H1 (cell line): ENCODE measurements at regions not wholly inside any gene's neighbourhood (a gene's known extent, or its start where the extent isn't known, plus 50 kb on each side); places are given as distances from the start of the nearest gene placed in this dataset.

Experiments
- CTCF ChIA-PET: fragments of 300-600 bp; sonication (Branson Sonifier 250); formaldehyde crosslinking; loops from one replicate; lab custom pipeline; 2021; ENCODE audit not compliant: partially characterized antibody; lab: Charles Lee
- POLR2A ChIA-PET: fragments of 300-600 bp; sonication (Branson Sonifier 250); formaldehyde crosslinking; loops from one replicate; lab custom pipeline; 2021; ENCODE audit warnings: inconsistent platforms; ENCODE audit not compliant: partially characterized antibody; lab: Charles Lee
- DNase-seq, 2 experiments: peaks; one replicate each; pipeline versions ENCODE4 v3.0.0 to v3.0.0-alpha.2; 2010 to 2022; ENCODE audit warnings: low spot score in 2 of 2, low read depth in 1 of 2, mixed read lengths in 1 of 2
- FAIRE-seq: peaks from 2 replicates; lab custom pipeline; 2011; peaks lifted over from hg19 to GRCh38; lab: Jason Lieb, UNC
- H2AFZ ChIP-seq: 2 replicates; pipeline ENCODE4 v1.8.1; 2012; ENCODE audit warnings: low read length, inconsistent platforms
- H2AK5ac ChIP-seq: 2 replicates; pipeline ENCODE4 v1.6.1; 2013; ENCODE audit warnings: low read depth, low read length
- H2BK120ac ChIP-seq: replicated peaks from 2 replicates; pipeline ENCODE3; 2013; ENCODE audit warnings: low read depth, low read length, inconsistent platforms
- H2BK12ac ChIP-seq: 2 replicates; pipeline ENCODE4 v1.6.1; 2013; ENCODE audit warnings: low read depth, low read length
- H2BK15ac ChIP-seq: 2 replicates; pipeline ENCODE4 v1.6.1; 2013; ENCODE audit warnings: low read length
- H2BK20ac ChIP-seq: 2 replicates; pipeline ENCODE4 v1.6.1; 2013; ENCODE audit warnings: low read length
- H2BK5ac ChIP-seq: 2 replicates; pipeline ENCODE4 v1.6.1; 2013; ENCODE audit warnings: low read depth, low read length
- H3K14ac ChIP-seq: 2 replicates; pipeline ENCODE4 v1.6.1; 2013; ENCODE audit warnings: inconsistent platforms; ENCODE audit not compliant: insufficient read length
- H3K18ac ChIP-seq: 2 replicates; pipeline ENCODE4 v1.6.1; 2013; ENCODE audit warnings: low read length; ENCODE audit errors: extremely low read depth
- H3K23ac ChIP-seq: 2 replicates; pipeline ENCODE4 v1.6.1; 2013; ENCODE audit warnings: inconsistent platforms; ENCODE audit not compliant: insufficient read length
- H3K23me2 ChIP-seq: 2 replicates; pipeline ENCODE4 v1.6.1; 2013; ENCODE audit warnings: low read depth, low read length
- H3K27ac ChIP-seq: 2 replicates; pipeline ENCODE4 v1.6.1; 2011; ENCODE audit warnings: low read depth, low read length, inconsistent platforms
- H3K27me3 ChIP-seq, 4 experiments: replicated peaks in 1 of 4; 1 replicate in 1 of 4; 2 replicates in 3 of 4; pipeline versions ENCODE4 v1.6.1 to v1.8.1; 2011 to 2013; ENCODE audit warnings: low read length in 3 of 4, mild to moderate bottlenecking in 3 of 4, inconsistent platforms in 2 of 4, mixed read lengths in 2 of 4, moderate library complexity in 1 of 4; ENCODE audit not compliant: control insufficient read depth in 3 of 4, insufficient read depth in 3 of 4; ENCODE audit errors: extremely low read depth in 1 of 4
- H3K36me3 ChIP-seq, 4 experiments: 2 replicates each; pipeline versions ENCODE4 v1.6.1 to v1.8.1; 2011 to 2013; ENCODE audit warnings: mild to moderate bottlenecking in 4 of 4, low read length in 3 of 4, moderate library complexity in 2 of 4, control low read depth in 1 of 4, inconsistent platforms in 1 of 4; ENCODE audit not compliant: insufficient read depth in 4 of 4, control insufficient read depth in 2 of 4
- H3K4ac ChIP-seq: replicated peaks from 2 replicates; pipeline ENCODE3; 2013; ENCODE audit warnings: low read length, low read depth, mixed read lengths, inconsistent platforms; ENCODE audit not compliant: insufficient read length
- H3K4me1 ChIP-seq, 4 experiments: replicated peaks in 1 of 4; 1 replicate in 1 of 4; 2 replicates in 3 of 4; pipeline versions ENCODE4 v1.6.1 to v1.8.1; 2011 to 2013; ENCODE audit warnings: low read length in 3 of 4, inconsistent platforms in 2 of 4, mixed read lengths in 1 of 4; ENCODE audit not compliant: insufficient read depth in 4 of 4, control insufficient read depth in 3 of 4
- H3K4me2 ChIP-seq, 2 experiments: 2 replicates each; pipeline versions ENCODE4 v1.6.1 to v1.8.1; 2011 to 2013; ENCODE audit warnings: low read depth in 2 of 2, low read length in 2 of 2, control low read depth in 1 of 2, inconsistent platforms in 1 of 2, mild to moderate bottlenecking in 1 of 2; ENCODE audit not compliant: insufficient read depth in 1 of 2
- H3K4me3 ChIP-seq, 4 experiments: fragments of 200-600, 300-600 bp in 1 of 4; sonication (generic), shearing (Covaris generic), sonication (Bioruptor Twin) in 1 of 4; 2 replicates each; pipeline versions ENCODE4 v1.5.1 to v1.8.1; 2011 to 2016; ENCODE audit warnings: low read length in 4 of 4, low read depth in 3 of 4, control low read depth in 2 of 4, inconsistent platforms in 2 of 4, mild to moderate bottlenecking in 2 of 4, mixed read lengths in 1 of 4, moderate library complexity in 1 of 4; ENCODE audit not compliant: insufficient read depth in 2 of 4; ENCODE audit errors: extremely low read depth in 1 of 4
- H3K56ac ChIP-seq: replicated peaks from 2 replicates; pipeline ENCODE3; 2013; ENCODE audit warnings: low read depth, mild to moderate bottlenecking, mixed read lengths, low read length, inconsistent platforms; ENCODE audit not compliant: insufficient read length
- H3K79me1 ChIP-seq: 2 replicates; pipeline ENCODE4 v1.6.1; 2013; ENCODE audit warnings: low read depth, low read length, control low read depth
- H3K79me2 ChIP-seq, 2 experiments: 2 replicates each; pipeline versions ENCODE4 v1.6.1 to v1.8.1; 2012 to 2013; ENCODE audit warnings: low read length in 2 of 2, mild to moderate bottlenecking in 2 of 2, inconsistent platforms in 1 of 2; ENCODE audit not compliant: insufficient read depth in 2 of 2, control insufficient read depth in 1 of 2
- H3K9ac ChIP-seq, 4 experiments: replicated peaks in 1 of 4; 1 replicate in 1 of 4; 2 replicates in 3 of 4; pipeline versions ENCODE4 v1.6.1 to v1.8.1; 2011 to 2013; ENCODE audit warnings: low read depth in 3 of 4, low read length in 3 of 4, control low read depth in 2 of 4, mild to moderate bottlenecking in 2 of 4, moderate library complexity in 2 of 4, inconsistent platforms in 1 of 4; ENCODE audit errors: extremely low read depth in 1 of 4
- H3K9me3 ChIP-seq, 2 experiments: 2 replicates each; pipeline versions ENCODE4 v1.6.1 to v1.8.1; 2012 to 2013; ENCODE audit warnings: mild to moderate bottlenecking in 2 of 2, moderate library complexity in 2 of 2, control low read depth in 1 of 2, inconsistent platforms in 1 of 2, low read depth in 1 of 2, low read length in 1 of 2, mixed read lengths in 1 of 2; ENCODE audit not compliant: insufficient read depth in 2 of 2
- H4K20me1 ChIP-seq, 2 experiments: replicated peaks in 1 of 2; 2 replicates each; pipeline versions ENCODE3 to v1.8.1; 2011 to 2013; ENCODE audit warnings: inconsistent platforms in 2 of 2, low read length in 2 of 2, mild to moderate bottlenecking in 1 of 2; ENCODE audit not compliant: insufficient read depth in 2 of 2, control insufficient read depth in 1 of 2
- H4K5ac ChIP-seq: 2 replicates; pipeline ENCODE4 v1.6.1; 2013; ENCODE audit warnings: low read length, low read depth, mixed read lengths, inconsistent platforms; ENCODE audit not compliant: insufficient read length
- H4K8ac ChIP-seq: 2 replicates; pipeline ENCODE4 v1.8.0; 2013; ENCODE audit warnings: mild to moderate bottlenecking, moderate library complexity, low read length, inconsistent platforms; ENCODE audit not compliant: insufficient read depth; ENCODE audit errors: extremely low read depth
- H4K91ac ChIP-seq: replicated peaks from 2 replicates; pipeline ENCODE3; 2013; ENCODE audit warnings: low read length, mixed read lengths, inconsistent platforms; ENCODE audit not compliant: insufficient read length
- CBX5 ChIP-seq: fragments of 300-800, 300-1000 bp; sonication (generic); IDR thresholded peaks from 2 replicates; pipeline ENCODE4 v1.7.1; 2016; ENCODE audit warnings: antibody characterized with exemption, low read length, low read depth
- EGR1 ChIP-seq: IDR thresholded peaks from 2 replicates; pipeline ENCODE4 v1.6.1; 2011; ENCODE audit warnings: low read depth, low read length, borderline replicate concordance
- KDM5A ChIP-seq: fragments of 200-600 bp; IDR thresholded peaks from 2 replicates; pipeline ENCODE4 v1.7.1; 2012; ENCODE audit warnings: mild to moderate bottlenecking, low read length, inconsistent platforms, mixed read lengths
- POLR2AphosphoS5 ChIP-seq: IDR thresholded peaks from 2 replicates; pipeline ENCODE4 v1.6.1; 2011; ENCODE audit warnings: low read depth, low read length
- WGBS, 2 experiments: shearing (Covaris generic) in 1 of 2; methylation state at CpG; one replicate each; pipeline versions ENCODE4 v1.1.6 to v1.1.7; 2013 to 2015; ENCODE audit warnings: low lambda C conversion rate in 2 of 2, mixed read lengths in 2 of 2, inconsistent platforms in 1 of 2, low coverage in 1 of 2, missing lambda C conversion rate in 1 of 2; ENCODE audit not compliant: insufficient replicate concordance in 2 of 2, insufficient coverage in 1 of 2, insufficient read length in 1 of 2; ENCODE audit errors: extremely low coverage in 1 of 2, missing lambda C conversion rate in 1 of 2; 5-methylcytosine and 5-hydroxymethylcytosine counted together

DNA sequence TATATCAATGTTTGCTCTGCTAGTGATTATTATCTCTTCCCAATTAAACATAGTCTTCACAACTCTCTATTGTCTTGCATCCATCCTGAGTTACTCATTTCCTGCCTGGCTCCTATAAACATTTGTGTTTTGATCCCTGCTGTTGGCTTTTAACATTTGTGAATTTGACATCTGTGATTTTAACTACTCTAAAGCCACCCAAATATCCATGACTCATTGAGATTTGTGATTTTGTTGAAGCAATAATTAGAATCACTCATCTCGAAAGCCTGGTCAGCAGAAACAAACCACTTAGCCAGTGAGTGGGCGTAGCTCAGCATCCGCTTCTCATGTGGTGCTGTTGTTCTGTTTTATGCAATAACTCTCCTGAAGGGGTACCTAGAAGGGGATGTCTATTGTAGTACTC lies 174.3 kb upstream of the ZBTB20 start:
- no peak overlapping the region for H3K56ac ChIP-seq
- no peak for DNase-seq
- no peaks in the 10 kb centered on the region for H3K27me3 ChIP-seq
- no peak overlapping the region for H3K4ac ChIP-seq
- H3K14ac ChIP-seq, result no peak overlapping the region
- no peaks in the 10 kb centered on the region for H3K36me3 ChIP-seq
- no peak overlapping the region for H3K4me2 ChIP-seq
- no peak for FAIRE-seq
- no peak overlapping the region for H3K4me3 ChIP-seq
- ChIA-PET POLR2A (no interaction called here), CTCF (interaction anchor here (0.9 kb wide), 1 partner anchor 81 kb away, joined by 3 read pairs; no protein-coding TSS in a partner anchor)
- no peak overlapping the region for H2BK120ac ChIP-seq
- no peak overlapping the region for H3K9ac ChIP-seq
- H2BK15ac ChIP-seq, result no peak overlapping the region
- no peaks in the 10 kb centered on the region for H4K20me1 ChIP-seq
- no peak overlapping the region for H3K23ac ChIP-seq
- no peak overlapping the region for H4K5ac ChIP-seq
- H2BK12ac ChIP-seq, result no peak overlapping the region
- no peak overlapping the region for H4K91ac ChIP-seq
- H3K18ac ChIP-seq, result no peak overlapping the region
- no peak overlapping the region for H2AK5ac ChIP-seq
- no peaks in the 10 kb centered on the region for H3K9me3 ChIP-seq
- no peak overlapping the region for H4K8ac ChIP-seq
- H3K4me1 ChIP-seq, result peaks cover 0 to 5% (median 2%) of the 10 kb centered on the region in 4 experiments; a peak in 3 of 7 replicates
- H3K79me1 ChIP-seq, result no peaks in the 10 kb centered on the region
- H3K79me2 ChIP-seq, result no peaks in the 10 kb centered on the region
- H3K23me2 ChIP-seq, result no peaks in the 10 kb centered on the region
- H2BK20ac ChIP-seq, result no peak overlapping the region
- no peak overlapping the region for H3K27ac ChIP-seq
- WGBS, 2 experiments, result 87% methylated on average over 3 of the region's 3 CpGs; no CpG with 5 or more reads in 1 of the 2 experiments
- no peak overlapping the region for H2AFZ ChIP-seq
- no peak for TF ChIP-seq KDM5A
- TF ChIP-seq POLR2AphosphoS5, result no peak
- TF ChIP-seq EGR1, result peak; percentile 70; the same call in 1 of the 2 replicates
- TF ChIP-seq CBX5, result no peak
- H2BK5ac ChIP-seq, result no peak overlapping the region
